HEK293 (cell line): ENCODE measurements at regions not wholly inside any gene's neighbourhood (a gene's known extent, or its start where the extent isn't known, plus 50 kb on each side); places are given as distances from the start of the nearest gene placed in this dataset.

ENCODE experiments used
- CTCF ChIA-PET: fragments of 350-600 bp; formaldehyde crosslinking; extraction: SDS; loops from one replicate; lab custom pipeline; 2021; ENCODE audit warnings: antibody characterized with exemption; lab: Yijun Ruan, JAX
- POLR2A ChIA-PET: fragments of 300-600 bp; formaldehyde crosslinking; extraction: SDS; loops from one replicate; lab custom pipeline; 2020; ENCODE audit warnings: antibody characterized with exemption, inconsistent platforms; lab: Yijun Ruan, JAX
- H3K27ac ChIP-seq: fragments of 200-500 bp; sonication (Bioruptor generic); 2 replicates; pipeline ENCODE4 v1.5.1; 2014; ENCODE audit warnings: low read depth, low read length, control low read depth, inconsistent platforms; ENCODE audit errors: extremely low read depth
- H3K36me3 ChIP-seq, 2 experiments: fragments of 200-500 bp in 1 of 2; sonication (Bioruptor generic) in 1 of 2; 1 replicate in 1 of 2; 2 replicates in 1 of 2; pipeline ENCODE4 v1.5.1; 2014 to 2017; ENCODE audit warnings: inconsistent platforms in 2 of 2, low read length in 2 of 2; ENCODE audit not compliant: control insufficient read depth in 2 of 2, insufficient read depth in 1 of 2
- H3K4me1 ChIP-seq: fragments of 200-500 bp; sonication (Bioruptor generic); 2 replicates; pipeline ENCODE4 v1.5.1; 2014; ENCODE audit warnings: mild to moderate bottlenecking, low read length, inconsistent platforms; ENCODE audit not compliant: control insufficient read depth, insufficient read depth
- H3K4me3 ChIP-seq: 2 replicates; pipeline ENCODE4 v1.5.1; 2011; ENCODE audit warnings: low read depth, mild to moderate bottlenecking, control low read depth, low read length, moderate library complexity
- H3K9me3 ChIP-seq: fragments of 200-500 bp; sonication (Bioruptor generic); 2 replicates; pipeline ENCODE4 v1.5.1; 2014; ENCODE audit warnings: low read depth, low read length, inconsistent platforms; ENCODE audit not compliant: control insufficient read depth, insufficient read depth
- ELK4 ChIP-seq: IDR thresholded peaks from 2 replicates; pipeline ENCODE4 v1.6.1; 2011; ENCODE audit warnings: mild to moderate bottlenecking, low read depth, low read length, borderline replicate concordance
- GLIS1 ChIP-seq: fragments of 450-650 bp; formaldehyde crosslinking; IDR thresholded peaks from 2 replicates; pipeline ENCODE4 v1.5.1; 2016; ENCODE audit warnings: missing biosample characterization, missing genetic modification characterization
- HIC1 ChIP-seq: fragments of 450-650 bp; formaldehyde crosslinking; IDR thresholded peaks from 2 replicates; pipeline ENCODE4 v1.5.1; 2016; ENCODE audit warnings: missing biosample characterization, missing genetic modification characterization
- MZF1 ChIP-seq: fragments of 450-650 bp; formaldehyde crosslinking; IDR thresholded peaks from 2 replicates; pipeline ENCODE4 v1.5.1; 2017; ENCODE audit warnings: missing biosample characterization, missing genetic modification characterization, borderline replicate concordance
- OSR2 ChIP-seq: fragments of 450-650 bp; formaldehyde crosslinking; IDR thresholded peaks from 2 replicates; pipeline ENCODE4 v1.5.1; 2016; ENCODE audit warnings: missing biosample characterization, missing genetic modification characterization
- PRDM1 ChIP-seq: fragments of 450-650 bp; formaldehyde crosslinking; IDR thresholded peaks from 2 replicates; pipeline ENCODE4; 2016; ENCODE audit warnings: missing biosample characterization, missing genetic modification characterization
- PRDM6 ChIP-seq: fragments of 450-650 bp; formaldehyde crosslinking; IDR thresholded peaks from 2 replicates; pipeline ENCODE4 v1.5.1; 2017; ENCODE audit warnings: missing biosample characterization, missing genetic modification characterization
- RBAK ChIP-seq: fragments of 450-650 bp; formaldehyde crosslinking; IDR thresholded peaks from 2 replicates; pipeline ENCODE4 v1.5.1; 2016; ENCODE audit warnings: missing biosample characterization, missing genetic modification characterization
- ZBTB21 ChIP-seq: fragments of 450-650 bp; formaldehyde crosslinking; IDR thresholded peaks from 2 replicates; pipeline ENCODE4 v1.5.1; 2017; ENCODE audit warnings: missing biosample characterization, missing genetic modification characterization
- ZBTB6 ChIP-seq: fragments of 450-650 bp; formaldehyde crosslinking; IDR thresholded peaks from 2 replicates; pipeline ENCODE4 v1.5.1; 2017; ENCODE audit warnings: missing biosample characterization, missing genetic modification characterization
- ZBTB8A ChIP-seq: fragments of 450-650 bp; formaldehyde crosslinking; IDR thresholded peaks from 2 replicates; pipeline ENCODE4 v1.5.1; 2016; ENCODE audit warnings: missing biosample characterization, missing genetic modification characterization
- ZNF10 ChIP-seq: fragments of 450-650 bp; formaldehyde crosslinking; IDR thresholded peaks from 2 replicates; pipeline ENCODE4 v1.5.1; 2017; ENCODE audit warnings: missing biosample characterization, missing genetic modification characterization
- ZNF112 ChIP-seq: fragments of 450-650 bp; formaldehyde crosslinking; IDR thresholded peaks from 2 replicates; pipeline ENCODE4 v1.5.0; 2017; ENCODE audit warnings: missing biosample characterization, missing genetic modification characterization
- ZNF140 ChIP-seq: fragments of 450-650 bp; formaldehyde crosslinking; IDR thresholded peaks from 2 replicates; pipeline ENCODE4 v1.5.1; 2016; ENCODE audit warnings: missing biosample characterization, missing genetic modification characterization
- ZNF184 ChIP-seq: fragments of 450-650 bp; IDR thresholded peaks from 2 replicates; pipeline ENCODE4 v1.5.1; 2018; ENCODE audit warnings: missing biosample characterization, mild to moderate bottlenecking, missing genetic modification characterization
- ZNF2 ChIP-seq: fragments of 450-650 bp; formaldehyde crosslinking; IDR thresholded peaks from 2 replicates; pipeline ENCODE4 v1.5.1; 2016; ENCODE audit warnings: missing biosample characterization, missing genetic modification characterization
- ZNF202 ChIP-seq: fragments of 450-650 bp; formaldehyde crosslinking; IDR thresholded peaks from 2 replicates; pipeline ENCODE4 v1.5.1; 2016; ENCODE audit warnings: missing biosample characterization, missing genetic modification characterization, borderline replicate concordance
- ZNF211 ChIP-seq: fragments of 450-650 bp; formaldehyde crosslinking; IDR thresholded peaks from 2 replicates; pipeline ENCODE4 v1.5.1; 2016; ENCODE audit warnings: low read depth, missing biosample characterization, missing genetic modification characterization
- ZNF239 ChIP-seq: fragments of 450-650 bp; formaldehyde crosslinking; IDR thresholded peaks from 2 replicates; pipeline ENCODE4 v1.5.1; 2016; ENCODE audit warnings: missing biosample characterization, missing genetic modification characterization
- ZNF274 ChIP-seq, 2 experiments: fragments of 200-500 bp in 1 of 2; fragments of 450-650 bp in 1 of 2; sonication (Bioruptor generic) in 1 of 2; formaldehyde crosslinking in 1 of 2; IDR thresholded peaks; 2 replicates each; pipeline versions ENCODE4 v1.5.1 to v1.6.1; 2014 to 2016; ENCODE audit warnings: borderline replicate concordance in 1 of 2, inconsistent platforms in 1 of 2, low read length in 1 of 2, missing biosample characterization in 1 of 2, missing genetic modification characterization in 1 of 2
- ZNF335 ChIP-seq: fragments of 450-650 bp; formaldehyde crosslinking; conservative IDR thresholded peaks from 2 replicates; pipeline ENCODE4 v1.5.1; 2016; ENCODE audit warnings: missing biosample characterization, missing genetic modification characterization
- ZNF426 ChIP-seq: fragments of 450-650 bp; formaldehyde crosslinking; IDR thresholded peaks from 2 replicates; pipeline ENCODE4 v1.5.1; 2017; ENCODE audit warnings: missing biosample characterization, missing genetic modification characterization, mild to moderate bottlenecking, inconsistent platforms, moderate library complexity
- ZNF530 ChIP-seq: fragments of 450-650 bp; formaldehyde crosslinking; IDR thresholded peaks from 2 replicates; pipeline ENCODE4 v1.5.1; 2016; ENCODE audit warnings: low read depth, missing biosample characterization, missing genetic modification characterization
- ZNF555 ChIP-seq: fragments of 450-650 bp; formaldehyde crosslinking; conservative IDR thresholded peaks from 2 replicates; pipeline ENCODE4 v1.5.1; 2017; ENCODE audit warnings: missing biosample characterization, mild to moderate bottlenecking, missing genetic modification characterization, inconsistent platforms
- ZNF580 ChIP-seq: fragments of 450-650 bp; formaldehyde crosslinking; IDR thresholded peaks from 2 replicates; pipeline ENCODE4 v1.5.1; 2016; ENCODE audit warnings: missing biosample characterization, missing genetic modification characterization
- ZNF629 ChIP-seq: fragments of 450-650 bp; formaldehyde crosslinking; IDR thresholded peaks from 2 replicates; pipeline ENCODE4 v1.5.1; 2017; ENCODE audit warnings: missing biosample characterization, missing genetic modification characterization
- ZNF664 ChIP-seq: fragments of 450-650 bp; formaldehyde crosslinking; IDR thresholded peaks from 2 replicates; pipeline ENCODE4 v1.5.1; 2016; ENCODE audit warnings: missing biosample characterization, missing genetic modification characterization
- ZNF768 ChIP-seq: fragments of 450-650 bp; formaldehyde crosslinking; IDR thresholded peaks from 2 replicates; pipeline ENCODE4 v1.5.1; 2018; ENCODE audit warnings: missing biosample characterization, mild to moderate bottlenecking, missing genetic modification characterization
- ZSCAN30 ChIP-seq: fragments of 450-650 bp; IDR thresholded peaks from 2 replicates; pipeline ENCODE4 v1.5.1; 2018; ENCODE audit warnings: missing biosample characterization, mild to moderate bottlenecking, missing genetic modification characterization, moderate library complexity

GRCh38 chr17:27959382-27959709 lies 66.2 kb upstream of the LYRM9 start:
- H3K4me1 ChIP-seq = peaks cover 6% of the 10 kb centered on the region; the same call in 1 of the 2 replicates
- H3K9me3 ChIP-seq = no peaks in the 10 kb centered on the region
- TF ChIP-seq ZNF184 (tag by site-specific recombination) (no peak), ZBTB6 (tag by site-specific recombination) (no peak), ZNF2 (tag by site-specific recombination) (0 out of 2 replicates have a peak, but pooled peaks have one; percentile 4), ZNF10 (tag by site-specific recombination) (no peak), PRDM1 (peak; percentile 41; the same call in 1 of the 2 replicates), ELK4 (no peak), ZNF274 (IDR thresholded peaks at IDR 0.05; ENCODE audit: low read length) (no peak), ZNF274 (tag by site-specific recombination; IDR thresholded peaks at IDR 0.05; ENCODE audit: borderline replicate concordance) (no peak), MZF1 (tag by site-specific recombination) (no peak), ZNF112 (tag by site-specific recombination) (no peak), ZNF530 (tag by site-specific recombination) (no peak), ZNF555 (tag by site-specific recombination) (no peak), ZNF211 (no peak), ZNF335 (tag by site-specific recombination) (no peak), GLIS1 (tag by site-specific recombination) (no peak)
- ChIA-PET POLR2A (no interaction called here), CTCF (interaction anchor here (0.6 to 1.6 kb wide), 3 partner anchors 10 to 293 kb away, joined by 4 read pairs; no protein-coding TSS in a partner anchor)
- no peak overlapping the region for H3K27ac ChIP-seq
- H3K4me3 ChIP-seq = no peak overlapping the region
- no peaks in the 10 kb centered on the region for H3K36me3 ChIP-seq

GRCh38 chr17:27960183-27960849 lies 67.2 kb upstream of the LYRM9 start:
- ChIA-PET POLR2A (no interaction called here), CTCF (interaction anchor here (0.7 kb wide), 1 partner anchor 81 kb away, joined by 3 read pairs; no protein-coding TSS in a partner anchor)
- no peak overlapping the region for H3K27ac ChIP-seq
- H3K36me3 ChIP-seq = no peaks in the 10 kb centered on the region
- H3K4me3 ChIP-seq = no peak overlapping the region
- H3K4me1 ChIP-seq = peaks cover 6% of the 10 kb centered on the region; the same call in 1 of the 2 replicates
- H3K9me3 ChIP-seq = no peaks in the 10 kb centered on the region
- TF ChIP-seq ZBTB21 (tag by site-specific recombination) (no peak), ZNF239 (no peak), ZNF768 (tag by site-specific recombination) (peak; percentile 74; the same call in 1 of the 2 replicates), ZNF140 (tag by site-specific recombination) (no peak), PRDM6 (tag by site-specific recombination) (peak; percentile 48), ZBTB8A (tag by site-specific recombination) (0 out of 2 replicates have a peak, but pooled peaks have one; percentile 24), HIC1 (no peak), ZSCAN30 (tag by site-specific recombination) (no peak), ZNF426 (tag by site-specific recombination) (no peak), ZNF530 (tag by site-specific recombination) (no peak), ZNF202 (tag by site-specific recombination) (no peak), ZNF580 (tag by site-specific recombination) (no peak), RBAK (no peak), ZNF629 (tag by site-specific recombination) (peak; percentile 51; the same call in 1 of the 2 replicates), ZNF664 (tag by site-specific recombination) (no peak), OSR2 (tag by site-specific recombination) (peak; percentile 56; the same call in 1 of the 2 replicates)
